Left lung (tissue), 4 donors: ENCODE measurements at regions not wholly inside any gene's neighbourhood (a gene's known extent, or its start where the extent isn't known, plus 50 kb on each side); places are given as distances from the start of the nearest gene placed in this dataset.

Source experiments
- ATAC-seq: fragments of 200-7000 bp; cut with Tn5 transposase; one replicate; pipeline ENCODE4 v1.9.1; 2020; ENCODE audit warnings: moderate library complexity
- DNase-seq, 4 donors: peaks; one replicate each; pipeline ENCODE4 v3.0.0-alpha.2; 2013 to 2020
- H3K27ac ChIP-seq, 2 donors: fragments of 200-600 bp; sonication (generic) in 1 of 2; one replicate each; pipeline versions ENCODE4 v1.5.0 to v1.8.0; 2020 to 2021
- H3K27me3 ChIP-seq, 2 donors: fragments of 200-600 bp; sonication (generic) in 1 of 2; one replicate each; pipeline versions ENCODE4 v1.5.0 to v1.8.0; 2020 to 2021
- H3K36me3 ChIP-seq, 2 donors: fragments of 200-600 bp; sonication (generic) in 1 of 2; one replicate each; pipeline versions ENCODE4 v1.5.0 to v1.8.0; 2020 to 2021
- H3K4me1 ChIP-seq, 2 donors: fragments of 200-600 bp; one replicate each; pipeline ENCODE4 v1.8.0; 2021
- H3K4me3 ChIP-seq, 2 donors: fragments of 200-600 bp; sonication (generic) in 1 of 2; one replicate each; pipeline versions ENCODE4 v1.5.0 to v1.8.0; 2020 to 2021; ENCODE audit warnings: mild to moderate bottlenecking in 1 of 2
- H3K9me3 ChIP-seq, 2 donors: fragments of 200-600 bp; sonication (generic) in 1 of 2; one replicate each; pipeline versions ENCODE4 v1.5.0 to v1.8.0; 2020 to 2021
- CTCF ChIP-seq, 2 donors: fragments of 200-600 bp; sonication (generic) in 1 of 2; IDR thresholded peaks; one replicate each; pipeline versions ENCODE4 v1.5.0 to v1.8.0; 2021; ENCODE audit warnings: antibody characterized with exemption in 2 of 2
- intact Hi-C, 2 donors: fragments of 100-400 bp; cut with DNase I; formaldehyde crosslinking; loops; one replicate each; pipeline versions ENCODE4 v1.11.2 to v1.14.2; 2022
- donor health status: DM: no; HTN: yes; CAD: no.
- donor health status: DM: no; HTN: no; CAD: no.

- no peak overlapping the region for H3K4me3 ChIP-seq
- ATAC-seq (no peak), DNase-seq (no peak)
- TF ChIP-seq CTCF (IDR thresholded peaks at IDR 0.05), result no peak
- H3K36me3 ChIP-seq, result no peaks in the 10 kb centered on the region
- intact Hi-C loops, result no loop called here
- H3K9me3 ChIP-seq, result no peaks in the 10 kb centered on the region
- H3K4me1 ChIP-seq, result no peaks in the 10 kb centered on the region
- no peaks in the 10 kb centered on the region for H3K27me3 ChIP-seq
- H3K27ac ChIP-seq, result no peak overlapping the region
Observed at GRCh38 chr4:136644279-136644678, 888.0 kb downstream of the PCDH18 start.

GRCh38 chr4:136643416-136643815 lies 888.9 kb downstream of the PCDH18 start:
- no peak for TF ChIP-seq CTCF (IDR thresholded peaks at IDR 0.05)

GRCh38 chr4:136637071-136637777 lies 895.1 kb downstream of the PCDH18 start:
- ATAC-seq (no peak), DNase-seq (peak in 1 of 4 donors; percentile 62)
- intact Hi-C loops, result no loop called here
- Histone ChIP-seq H3K36me3 (no peaks in the 10 kb centered on the region), H3K9me3 (no peaks in the 10 kb centered on the region), H3K27ac (no peak overlapping the region), H3K4me3 (no peak overlapping the region), H3K4me1 (no peaks in the 10 kb centered on the region), H3K27me3 (no peaks in the 10 kb centered on the region)
- peak in 1 of 2 donors; percentile 28 for TF ChIP-seq CTCF (IDR thresholded peaks at IDR 0.05)

More at GRCh38 chr4:136643416-136643815, 888.9 kb downstream of the PCDH18 start:
- no peaks in the 10 kb centered on the region for H3K36me3 ChIP-seq
- ATAC-seq (no peak), DNase-seq (no peak)
- no peaks in the 10 kb centered on the region for H3K27me3 ChIP-seq
- no peak overlapping the region for H3K27ac ChIP-seq
- no peak overlapping the region for H3K4me3 ChIP-seq
- no peaks in the 10 kb centered on the region for H3K9me3 ChIP-seq
- no peaks in the 10 kb centered on the region for H3K4me1 ChIP-seq
- intact Hi-C loops, result no loop called here

GRCh38 chr4:136636155-136636554 lies 896.1 kb downstream of the PCDH18 start:
- Histone ChIP-seq H3K4me1 (no peaks in the 10 kb centered on the region), H3K9me3 (no peaks in the 10 kb centered on the region), H3K4me3 (no peak overlapping the region), H3K27ac (no peak overlapping the region), H3K27me3 (no peaks in the 10 kb centered on the region), H3K36me3 (no peaks in the 10 kb centered on the region)
- DNase-seq, result peak in 1 of 4 donors; percentile 39
- ATAC-seq, result no peak
- intact Hi-C loops, result no loop called here
- TF ChIP-seq CTCF (IDR thresholded peaks at IDR 0.05), result no peak

GRCh38 chr4:136634121-136634520 lies 898.2 kb downstream of the PCDH18 start:
- TF ChIP-seq CTCF (IDR thresholded peaks at IDR 0.05), result no peak
- Histone ChIP-seq H3K27ac (no peak overlapping the region), H3K4me1 (no peaks in the 10 kb centered on the region), H3K9me3 (no peaks in the 10 kb centered on the region), H3K27me3 (no peaks in the 10 kb centered on the region), H3K36me3 (no peaks in the 10 kb centered on the region), H3K4me3 (no peak overlapping the region)
- intact Hi-C loops, result no loop called here
- ATAC-seq (no peak), DNase-seq (no peak)
